ENCODE measurements at regions not wholly inside any gene's neighbourhood (a gene's known extent, or its start where the extent isn't known, plus 50 kb on each side); places are given as distances from the start of the nearest gene placed in this dataset.

- Histone ChIP-seq H3K9me3 (ENCODE audit: control insufficient read depth, insufficient read depth, low read depth, low read length) (no peaks in the 10 kb centered on the region), H3K4me2 (ENCODE audit: extremely low read depth, insufficient read depth, low read length) (no peak overlapping the region), H3K27me3 (ENCODE audit: control insufficient read depth, insufficient read depth, low read length) (peaks cover 4% of the 10 kb centered on the region), H2AFZ (ENCODE audit: low read length) (no peak overlapping the region), H3K9ac (ENCODE audit: insufficient read depth, low read length) (no peak overlapping the region), H3K79me2 (ENCODE audit: control insufficient read depth, insufficient read depth, low read length) (no peaks in the 10 kb centered on the region), H3K4me3 (replicated peaks in 1 of 4; ENCODE audit: control extremely low read depth in 1 of 4, insufficient read depth in 1 of 4, low read depth in 3 of 4, low read length in 4 of 4) (no peak overlapping the region), H3K36me3 (ENCODE audit: control insufficient read depth, insufficient read depth, low read length) (no peaks in the 10 kb centered on the region), H3K27ac (ENCODE audit: insufficient read depth, low read length) (no peak overlapping the region), H4K20me1 (ENCODE audit: control insufficient read depth, extremely low read depth, insufficient read depth, low read length) (no peaks in the 10 kb centered on the region), H3K4me1 (ENCODE audit: control insufficient read depth, extremely low read depth, insufficient read depth, low read length) (peaks cover 14% of the 10 kb centered on the region)
- DNase-seq (ENCODE audit: low read depth in 2 of 2) = peak in 1 of 2 donors; percentile 29
- no peak for TF ChIP-seq CTCF (conservative IDR thresholded peaks at IDR 0.05 in 1 of 2, IDR thresholded peaks at IDR 0.05 in 1 of 2; ENCODE audit: low read depth in 1 of 2, low read length in 2 of 2)
- no peak for TF ChIP-seq EZH2 (IDR thresholded peaks at IDR 0.05; ENCODE audit: low read length, missing control alignments)
Measured at GRCh38 chr10:78981970-78982281, 86.8 kb upstream of the ZMIZ1 start.

DNA sequence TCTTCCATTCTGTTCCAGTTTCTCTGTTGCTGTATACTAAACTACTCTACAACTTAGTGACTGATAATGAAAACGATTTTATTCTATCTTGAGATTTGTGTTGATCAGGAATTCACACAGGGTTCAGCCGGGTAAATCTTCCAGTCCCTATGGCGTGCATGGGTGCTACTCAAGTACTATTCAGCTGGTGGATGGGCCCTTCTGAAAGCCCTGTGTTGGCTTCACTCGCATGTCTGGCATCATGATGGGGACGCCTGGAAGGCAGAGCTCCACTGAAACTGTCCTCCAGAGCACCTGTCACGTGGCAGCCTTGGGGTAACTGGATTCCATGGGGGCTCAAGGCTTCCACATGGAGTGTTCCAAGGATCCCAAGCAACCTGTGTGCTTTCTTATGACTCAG is 86.0 kb upstream of the ZMIZ1 start:
- DNase-seq (ENCODE audit: low read depth in 2 of 2) = no peak
- Histone ChIP-seq H2AFZ (ENCODE audit: low read length) (no peak overlapping the region), H3K27me3 (ENCODE audit: control insufficient read depth, insufficient read depth, low read length) (peaks cover 4% of the 10 kb centered on the region), H3K4me3 (replicated peaks in 1 of 4; ENCODE audit: control extremely low read depth in 1 of 4, insufficient read depth in 1 of 4, low read depth in 3 of 4, low read length in 4 of 4) (no peak overlapping the region), H3K36me3 (ENCODE audit: control insufficient read depth, insufficient read depth, low read length) (no peaks in the 10 kb centered on the region), H3K27ac (ENCODE audit: insufficient read depth, low read length) (no peak overlapping the region), H3K4me1 (ENCODE audit: control insufficient read depth, extremely low read depth, insufficient read depth, low read length) (peaks cover 6% of the 10 kb centered on the region), H3K9ac (ENCODE audit: insufficient read depth, low read length) (no peak overlapping the region), H3K9me3 (ENCODE audit: control insufficient read depth, insufficient read depth, low read depth, low read length) (no peaks in the 10 kb centered on the region), H3K79me2 (ENCODE audit: control insufficient read depth, insufficient read depth, low read length) (no peaks in the 10 kb centered on the region), H4K20me1 (ENCODE audit: control insufficient read depth, extremely low read depth, insufficient read depth, low read length) (no peaks in the 10 kb centered on the region), H3K4me2 (ENCODE audit: extremely low read depth, insufficient read depth, low read length) (no peak overlapping the region)
- TF ChIP-seq CTCF (conservative IDR thresholded peaks at IDR 0.05 in 1 of 2, IDR thresholded peaks at IDR 0.05 in 1 of 2; ENCODE audit: low read depth in 1 of 2, low read length in 2 of 2) (no peak), EZH2 (IDR thresholded peaks at IDR 0.05; ENCODE audit: low read length, missing control alignments) (no peak)

- DNase-seq (ENCODE audit: low read depth in 2 of 2) = no peak
- H3K4me1 ChIP-seq (ENCODE audit: control insufficient read depth, extremely low read depth, insufficient read depth, low read length) = no peaks in the 10 kb centered on the region
- no peak overlapping the region for H3K27ac ChIP-seq (ENCODE audit: insufficient read depth, low read length)
- H3K79me2 ChIP-seq (ENCODE audit: control insufficient read depth, insufficient read depth, low read length) = no peaks in the 10 kb centered on the region
- H3K36me3 ChIP-seq (ENCODE audit: control insufficient read depth, insufficient read depth, low read length) = no peaks in the 10 kb centered on the region
- H3K27me3 ChIP-seq (ENCODE audit: control insufficient read depth, insufficient read depth, low read length) = peaks cover 4% of the 10 kb centered on the region
- no peak overlapping the region for H3K4me2 ChIP-seq (ENCODE audit: extremely low read depth, insufficient read depth, low read length)
- no peaks in the 10 kb centered on the region for H4K20me1 ChIP-seq (ENCODE audit: control insufficient read depth, extremely low read depth, insufficient read depth, low read length)
- H2AFZ ChIP-seq (ENCODE audit: low read length) = no peak overlapping the region
- TF ChIP-seq EZH2 (IDR thresholded peaks at IDR 0.05; ENCODE audit: low read length, missing control alignments) (no peak), CTCF (conservative IDR thresholded peaks at IDR 0.05 in 1 of 2, IDR thresholded peaks at IDR 0.05 in 1 of 2; ENCODE audit: low read depth in 1 of 2, low read length in 2 of 2) (no peak)
- H3K9me3 ChIP-seq (ENCODE audit: control insufficient read depth, insufficient read depth, low read depth, low read length) = no peaks in the 10 kb centered on the region
- H3K4me3 ChIP-seq (replicated peaks in 1 of 4; ENCODE audit: control extremely low read depth in 1 of 4, insufficient read depth in 1 of 4, low read depth in 3 of 4, low read length in 4 of 4) = no peak overlapping the region
- H3K9ac ChIP-seq (ENCODE audit: insufficient read depth, low read length) = no peak overlapping the region
Measured at GRCh38 chr10:78983608-78984007, 85.2 kb upstream of the ZMIZ1 start.
